ENCODE measurements at regions not wholly inside any gene's neighbourhood (a gene's known extent, or its start where the extent isn't known, plus 50 kb on each side); places are given as distances from the start of the nearest gene placed in this dataset.

DNA sequence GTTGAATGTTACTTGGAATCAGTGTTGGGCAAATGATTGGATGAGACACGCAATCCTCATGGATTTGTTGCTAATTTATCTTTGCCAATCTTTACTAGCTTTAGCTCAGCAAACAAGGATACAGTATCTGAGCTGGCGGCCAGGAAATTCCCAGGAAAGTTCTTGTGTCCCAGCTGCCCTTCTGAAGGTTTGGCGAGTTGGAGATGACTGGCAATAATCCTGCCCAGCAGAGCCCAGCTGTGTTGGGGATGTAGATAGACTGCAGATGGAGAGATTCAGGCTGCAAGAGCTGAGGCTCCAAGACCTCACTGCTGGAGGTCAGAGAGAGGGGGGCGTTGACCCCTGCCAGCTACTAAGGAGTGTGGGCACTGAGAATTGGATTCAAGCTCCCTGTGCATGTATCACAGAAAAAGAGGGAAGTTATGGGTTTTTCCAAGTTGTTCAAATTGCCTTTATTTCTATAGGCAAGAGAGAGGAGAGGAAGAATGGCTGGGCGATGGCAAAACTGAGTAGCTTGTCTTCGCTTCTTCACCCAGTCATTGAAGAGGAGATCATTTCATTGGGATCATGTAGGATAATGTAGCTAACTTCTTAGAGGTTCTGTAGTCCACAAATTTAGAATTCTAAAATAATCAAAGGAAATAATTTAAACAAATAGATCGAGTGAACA is 506.8 kb upstream of the LRATD1 start:
- DNase-seq = no peak

- no peak for DNase-seq
Measured at GRCh38 chr2:14126846-14127245, 505.7 kb upstream of the LRATD1 start.

DNA sequence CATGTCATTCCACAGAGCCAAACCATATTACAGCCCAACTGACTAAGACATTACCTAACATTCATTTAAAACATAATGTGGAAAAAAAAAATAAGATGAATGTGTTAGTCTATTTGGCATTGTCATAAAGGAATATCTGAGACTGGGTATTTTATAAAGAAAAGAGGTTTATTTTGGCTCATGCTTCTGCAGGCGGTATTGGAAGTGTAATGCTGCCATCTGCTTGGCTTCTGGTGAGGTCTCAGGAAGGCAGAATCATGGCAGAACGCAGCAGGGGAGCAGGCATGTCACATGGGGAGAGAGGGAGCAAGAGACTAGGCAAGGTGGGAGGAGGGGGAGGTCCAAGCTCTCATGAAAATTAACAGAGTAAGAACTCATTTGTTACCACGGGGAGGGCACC is 504.8 kb upstream of the LRATD1 start:
- no peak for DNase-seq

- DNase-seq = no peak
Measured at GRCh38 chr2:14132386-14132785, 500.1 kb upstream of the LRATD1 start.

GRCh38 chr2:14134771-14135170 is 497.7 kb upstream of the LRATD1 start:
- no peak for DNase-seq

- no peak for DNase-seq
Measured at GRCh38 chr2:14136030-14136429, 496.5 kb upstream of the LRATD1 start.

DNA sequence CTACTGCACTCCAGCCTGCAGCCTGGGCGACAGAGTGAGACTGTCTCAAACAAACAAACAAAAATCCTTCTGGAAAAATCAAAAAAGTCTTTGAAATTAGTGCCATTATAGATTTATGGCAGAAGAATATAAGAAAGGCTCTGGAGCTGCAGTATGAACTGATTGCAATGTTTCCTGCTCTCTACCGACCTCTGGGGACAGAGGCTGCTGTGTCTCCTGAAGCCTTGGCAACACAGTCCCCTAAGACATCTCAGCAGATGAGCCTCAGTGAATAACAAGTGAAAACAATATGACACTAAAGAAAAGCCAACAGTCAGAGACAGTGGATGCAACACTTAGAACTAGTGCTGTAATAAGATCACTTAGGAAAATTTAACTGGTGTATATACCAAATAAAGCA is 494.9 kb upstream of the LRATD1 start:
- DNase-seq = no peak

- no peak for DNase-seq
Measured at GRCh38 chr2:14140009-14140550, 492.4 kb upstream of the LRATD1 start.

DNA sequence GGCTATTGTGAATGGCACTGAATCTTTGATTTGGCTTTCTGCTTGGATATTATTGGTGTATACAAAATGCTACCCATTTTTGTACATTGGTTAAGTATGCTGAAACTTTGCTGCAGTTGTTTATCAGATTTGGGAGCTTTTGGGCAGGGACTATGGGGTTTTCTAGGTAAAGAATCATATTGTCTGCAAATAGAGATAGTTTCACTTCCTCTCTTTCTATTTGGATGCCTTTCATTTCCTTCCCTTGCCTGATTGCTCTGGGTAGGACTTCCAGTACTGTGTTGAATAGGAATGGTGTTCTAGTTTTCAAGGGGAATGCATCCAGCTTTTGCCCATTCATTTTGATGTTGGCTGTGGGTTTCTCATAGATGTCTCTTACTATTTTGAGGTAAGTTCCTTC is 489.1 kb upstream of the LRATD1 start:
- DNase-seq = no peak

- no peak for DNase-seq
Measured at GRCh38 chr2:14148216-14148615, 484.3 kb upstream of the LRATD1 start.

DNA sequence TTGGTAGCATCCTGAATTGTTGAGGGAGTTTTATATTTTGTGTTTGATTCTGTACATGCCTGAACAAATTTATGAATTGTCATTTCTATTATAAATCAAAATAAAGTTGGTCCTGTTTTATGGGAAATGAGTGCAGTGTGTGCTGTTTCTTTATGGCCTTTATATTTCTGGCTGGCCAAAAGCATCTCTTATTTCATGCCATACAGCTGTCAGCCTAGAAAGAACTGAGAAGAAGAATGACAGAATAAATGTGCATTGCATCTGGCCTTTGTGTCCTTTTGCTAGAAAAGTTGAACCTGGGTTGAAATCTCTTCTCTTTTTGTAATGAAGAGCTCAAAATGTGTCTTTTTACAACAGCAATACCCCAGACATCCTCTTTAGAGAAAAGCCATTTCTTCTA is 474.7 kb upstream of the LRATD1 start:
- no peak for DNase-seq

DNA sequence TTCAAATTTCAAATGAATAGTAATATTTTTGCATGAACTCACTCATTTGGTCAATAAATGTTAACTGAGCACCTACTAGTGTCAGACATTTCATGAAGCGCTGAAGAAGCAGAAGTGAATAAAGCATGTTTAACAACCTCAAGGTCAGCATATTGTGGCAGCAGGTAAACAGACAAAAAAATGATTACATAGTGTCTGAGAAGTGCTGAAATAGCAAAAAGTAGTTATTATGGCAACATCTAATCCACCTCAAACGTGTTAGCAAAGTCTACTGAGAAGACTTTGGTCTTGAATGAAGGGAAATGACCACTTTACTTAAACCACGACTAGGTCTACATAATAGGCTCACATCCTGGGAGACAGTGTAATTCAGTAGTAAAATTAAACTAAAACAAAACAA is 452.2 kb upstream of the LRATD1 start:
- no peak for DNase-seq

GRCh38 chr2:14182227-14182946 is 450.1 kb upstream of the LRATD1 start:
- DNase-seq = no peak

DNA sequence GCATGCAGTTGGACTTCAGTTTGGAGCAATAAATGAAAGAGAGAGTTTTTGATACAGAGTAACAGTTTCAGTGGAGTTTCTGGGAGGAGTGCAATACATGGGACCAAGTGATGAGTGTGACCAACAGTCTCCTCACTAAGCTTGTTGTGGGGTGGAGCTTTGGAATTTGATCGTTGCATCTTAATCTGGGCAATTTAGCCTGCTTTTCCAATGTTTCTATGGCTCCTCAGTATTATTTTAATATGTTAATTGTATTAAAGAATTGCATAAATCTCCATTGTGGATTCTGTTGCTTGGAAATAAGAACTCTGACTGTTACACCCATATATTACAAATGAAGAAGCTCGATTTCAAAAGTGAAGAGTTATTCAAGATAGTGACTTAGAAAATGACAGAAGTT is 446.6 kb upstream of the LRATD1 start:
- no peak for DNase-seq

DNA sequence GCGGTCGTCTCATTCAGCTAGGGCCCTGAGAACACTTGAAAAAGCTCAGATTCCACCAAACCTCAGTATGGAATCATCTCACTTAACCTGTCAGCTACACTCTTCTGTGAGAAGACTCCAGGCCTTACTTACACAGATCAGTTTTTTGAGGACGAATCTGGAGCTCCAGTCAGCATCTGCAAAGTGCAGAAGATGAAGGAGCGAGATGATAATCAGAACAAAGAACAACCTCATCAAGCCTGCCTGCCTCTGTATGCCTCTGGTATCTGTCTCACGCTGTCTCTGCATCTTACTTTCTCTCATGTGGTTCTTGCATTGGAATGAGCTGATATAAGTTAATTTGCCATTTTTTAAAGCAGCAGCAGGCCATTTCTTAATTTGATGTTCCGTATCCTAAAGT is 444.1 kb upstream of the LRATD1 start:
- no peak for DNase-seq

DNA sequence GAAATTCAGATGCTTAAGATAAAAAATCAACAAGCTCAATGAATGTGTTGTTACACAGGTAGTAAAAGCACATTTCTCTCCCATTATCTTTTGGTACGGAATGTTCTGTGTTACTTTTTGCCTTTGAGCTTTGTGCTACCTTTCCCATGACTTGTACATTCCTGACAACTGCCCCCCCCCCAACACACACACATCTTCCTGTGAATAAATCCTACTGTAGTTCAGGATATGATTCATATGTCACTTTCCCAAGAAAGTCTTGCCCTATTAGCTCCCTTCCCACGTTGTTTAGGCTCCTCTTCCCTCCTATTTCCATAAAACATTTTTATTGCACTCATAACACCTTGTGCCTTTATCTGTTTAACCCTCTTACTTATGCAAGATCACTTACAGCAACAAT is 442.6 kb upstream of the LRATD1 start:
- DNase-seq = no peak

- peak; percentile 19 for DNase-seq
Measured at GRCh38 chr2:14194233-14194632, 438.3 kb upstream of the LRATD1 start.

DNA sequence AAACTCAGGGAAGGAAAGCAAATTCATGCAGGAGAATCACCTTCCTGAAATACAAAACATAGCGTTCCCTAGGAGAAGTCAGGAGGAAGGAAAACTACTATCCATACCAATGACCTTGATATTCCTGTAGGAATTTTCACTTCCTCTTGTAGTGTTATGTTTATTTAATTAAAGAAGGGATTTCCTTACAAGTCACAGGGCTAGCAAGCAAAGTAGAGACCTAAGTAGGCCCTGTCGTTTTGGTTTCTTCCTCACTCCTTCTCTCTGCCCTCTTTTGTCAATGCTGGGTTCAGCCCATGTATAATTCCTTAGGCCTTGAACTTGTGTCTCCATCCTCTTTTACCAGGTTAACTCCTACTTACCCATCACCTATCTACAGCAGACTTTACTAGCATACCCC is 435.2 kb upstream of the LRATD1 start:
- DNase-seq = no peak

DNA sequence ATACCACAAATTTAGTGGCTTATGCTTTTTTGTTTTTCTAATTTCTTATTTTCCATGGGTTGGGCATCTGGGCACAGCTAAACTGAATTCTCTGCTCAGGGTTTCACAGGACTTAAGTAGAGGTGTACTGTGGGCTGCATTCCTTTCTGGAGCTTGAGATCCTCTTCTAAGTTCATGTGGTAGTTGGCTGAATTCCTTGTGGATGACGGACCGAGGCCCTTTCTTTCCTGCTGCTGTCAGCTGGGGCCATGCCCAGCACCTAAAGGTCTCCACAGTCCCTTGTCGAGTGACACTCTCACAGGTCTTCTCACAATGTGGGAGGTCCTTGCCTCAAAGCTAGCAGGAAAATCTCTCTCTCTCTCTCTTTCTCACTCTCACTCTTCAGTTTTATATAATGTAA is 433.5 kb upstream of the LRATD1 start:
- no peak for DNase-seq

GRCh38 chr2:14219306-14219705 is 413.2 kb upstream of the LRATD1 start:
- DNase-seq = no peak

DNA sequence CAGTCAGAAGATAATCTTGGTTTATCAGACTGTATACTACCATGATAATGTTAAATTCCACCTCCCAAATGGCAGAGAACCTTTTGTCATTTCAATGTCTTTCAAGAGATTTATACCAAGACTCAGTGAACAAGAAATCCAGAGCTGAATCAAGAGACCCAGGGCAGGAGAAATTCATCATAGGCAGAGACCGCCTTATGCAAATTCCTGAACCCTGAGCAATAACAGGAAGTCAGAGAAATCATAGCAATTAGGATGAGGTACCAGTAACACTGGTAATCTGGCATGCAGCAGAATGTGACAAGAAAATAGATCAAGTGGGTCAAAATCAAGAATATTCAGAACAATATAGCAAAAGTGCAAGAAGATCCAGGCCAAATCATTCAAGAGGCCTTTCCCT is 412.4 kb upstream of the LRATD1 start:
- DNase-seq = no peak

DNA sequence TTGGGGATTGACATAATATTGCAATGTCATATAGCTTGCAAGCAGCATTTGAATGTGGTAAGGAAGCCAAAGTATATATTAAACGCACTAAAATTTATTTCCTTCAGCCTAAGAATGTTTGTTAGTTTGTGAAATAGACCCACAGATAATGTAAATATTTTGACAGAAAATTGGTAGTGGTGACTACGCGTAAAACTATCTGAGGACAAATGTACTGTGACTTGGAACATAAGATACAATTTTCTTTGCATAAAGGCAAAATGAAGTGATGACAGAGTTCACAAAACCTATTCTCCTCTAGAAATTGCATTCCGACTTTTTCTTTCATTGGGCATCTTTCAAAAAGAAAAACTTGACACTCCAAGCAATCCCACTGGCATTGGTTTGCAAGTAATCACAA is 411.1 kb upstream of the LRATD1 start:
- no peak for DNase-seq

DNA sequence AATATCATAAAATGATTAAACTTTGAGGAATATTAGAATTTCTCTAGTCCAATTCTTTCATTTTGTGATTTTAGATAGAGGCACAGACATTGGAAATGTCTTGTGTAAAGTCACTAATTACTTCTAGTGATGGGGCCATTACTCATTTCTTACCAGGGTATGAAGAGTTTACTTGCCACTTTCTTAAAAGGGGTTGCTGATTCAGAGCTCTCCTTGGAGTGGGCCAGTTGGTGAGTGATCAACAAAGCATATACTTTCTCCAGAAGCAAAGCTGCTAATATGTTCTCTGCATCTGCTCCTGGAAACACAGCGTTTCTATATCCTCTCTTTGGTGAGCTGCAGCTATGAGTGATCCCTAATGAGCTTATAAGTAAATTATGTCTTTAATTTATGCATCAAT is 408.9 kb upstream of the LRATD1 start:
- no peak for DNase-seq

DNA sequence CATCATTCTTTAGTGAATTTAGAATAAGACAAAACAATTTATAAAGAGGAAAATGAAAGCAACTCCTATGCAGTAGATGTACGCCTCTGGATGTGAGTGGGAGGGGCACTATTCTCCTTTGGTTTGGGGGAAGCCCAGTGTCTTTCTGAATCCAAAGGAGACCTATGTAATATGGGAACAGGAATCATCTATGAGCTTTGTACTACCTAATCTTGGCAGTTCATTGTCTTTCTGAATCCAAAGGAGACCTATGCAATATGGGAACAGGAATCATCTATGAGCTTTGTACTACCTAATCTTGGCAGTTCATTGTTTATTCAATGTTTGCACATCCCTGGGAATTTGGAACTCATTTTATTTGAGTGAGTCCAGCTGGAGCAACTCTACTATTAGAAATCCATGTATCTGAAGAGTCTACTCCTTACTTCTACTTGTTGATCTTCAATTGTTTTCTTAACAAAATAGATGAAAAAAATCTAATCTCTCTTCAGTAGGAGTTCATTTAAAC is 401.1 kb upstream of the LRATD1 start:
- DNase-seq = no peak

GRCh38 chr2:14232217-14232616 is 400.3 kb upstream of the LRATD1 start:
- no peak for DNase-seq
